Lower lobe of right lung (tissue), 2 donors: ENCODE measurements at regions not wholly inside any gene's neighbourhood (a gene's known extent, or its start where the extent isn't known, plus 50 kb on each side); places are given as distances from the start of the nearest gene placed in this dataset.

Experiments
- ATAC-seq, 2 donors: fragments of 200-7000 bp; cut with Tn5 transposase; one replicate each; pipeline ENCODE4 v1.9.1; 2020 to 2022; ENCODE audit warnings: mild to moderate bottlenecking in 2 of 2, moderate library complexity in 2 of 2
- DNase-seq: peaks from one replicate; pipeline ENCODE4 v3.0.0-alpha.2; 2020
- H3K27ac ChIP-seq: fragments of 200-600 bp; one replicate; pipeline ENCODE4 v1.8.0; 2022
- H3K27me3 ChIP-seq: fragments of 200-600 bp; one replicate; pipeline ENCODE4 v1.8.0; 2022; ENCODE audit warnings: low read depth
- H3K36me3 ChIP-seq: fragments of 200-600 bp; one replicate; pipeline ENCODE4 v1.8.0; 2022; ENCODE audit warnings: mild to moderate bottlenecking
- H3K4me1 ChIP-seq: fragments of 200-600 bp; one replicate; pipeline ENCODE4 v1.8.0; 2022
- H3K4me3 ChIP-seq: fragments of 200-600 bp; one replicate; pipeline ENCODE4 v1.8.0; 2022; ENCODE audit warnings: mild to moderate bottlenecking
- H3K9me3 ChIP-seq: fragments of 200-600 bp; one replicate; pipeline ENCODE4 v1.8.0; 2022
- CTCF ChIP-seq: fragments of 200-600 bp; IDR thresholded peaks from one replicate; pipeline ENCODE4 v1.8.0; 2022; ENCODE audit warnings: antibody characterized with exemption, mild to moderate bottlenecking
- intact Hi-C: fragments of 100-400 bp; cut with DNase I; formaldehyde crosslinking; loops from one replicate; pipeline ENCODE4 v1.11.0; 2022
- donor health status: DM: no; HTN: yes; CAD: no; lungs with severe emphysema.

- Histone ChIP-seq H3K4me3 (no peak overlapping the region), H3K27ac (no peak overlapping the region), H3K4me1 (no peaks in the 10 kb centered on the region), H3K9me3 (no peaks in the 10 kb centered on the region), H3K27me3 (no peaks in the 10 kb centered on the region), H3K36me3 (no peaks in the 10 kb centered on the region)
- ATAC-seq (no peak), DNase-seq (no peak)
- intact Hi-C loops: no loop called here
- no peak for TF ChIP-seq CTCF
These were observed 213.3 kb downstream of the FAM76B start for GRCh38 chr11:95576146-95576845.

- no peaks in the 10 kb centered on the region for H3K27me3 ChIP-seq
- H3K4me1 ChIP-seq: no peaks in the 10 kb centered on the region
- H3K36me3 ChIP-seq: no peaks in the 10 kb centered on the region
- no peak for TF ChIP-seq CTCF
- ATAC-seq (no peak), DNase-seq (no peak)
- no peak overlapping the region for H3K4me3 ChIP-seq
- H3K27ac ChIP-seq: no peak overlapping the region
- H3K9me3 ChIP-seq: no peaks in the 10 kb centered on the region
- intact Hi-C loops: no loop called here
These were observed 214.1 kb downstream of the FAM76B start for GRCh38 chr11:95575517-95575916.

DNA sequence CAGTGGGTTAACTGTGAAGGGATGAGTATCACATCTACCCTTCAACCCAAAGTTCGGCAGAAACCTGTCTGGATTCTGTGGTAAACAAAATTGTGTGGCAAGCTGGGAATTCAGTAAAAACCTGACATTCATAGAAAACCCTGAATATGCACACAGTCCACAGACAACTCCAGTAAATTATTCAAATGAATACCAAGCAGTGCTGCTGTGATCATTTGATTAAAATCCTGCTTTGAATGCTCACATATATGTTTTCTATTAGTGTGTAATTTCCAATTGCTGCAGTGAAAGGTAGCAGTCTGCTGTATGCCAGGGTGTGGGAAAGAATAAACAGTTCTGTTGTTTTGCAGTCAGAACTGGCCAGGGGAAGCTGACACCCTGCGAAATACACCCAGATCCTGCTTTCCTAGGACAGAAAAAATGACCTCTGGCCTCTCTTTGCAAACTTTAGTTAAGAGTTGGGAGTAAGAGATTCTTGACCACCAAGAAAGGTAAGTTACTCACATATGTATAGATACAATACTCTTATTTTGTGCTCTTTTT is 217.8 kb downstream of the FAM76B start:
- TF ChIP-seq CTCF: no peak
- no peak for DNase-seq
- Histone ChIP-seq H3K36me3 (no peaks in the 10 kb centered on the region), H3K9me3 (peaks cover 6% of the 10 kb centered on the region), H3K27me3 (no peaks in the 10 kb centered on the region), H3K4me3 (no peak overlapping the region), H3K27ac (no peak overlapping the region), H3K4me1 (no peaks in the 10 kb centered on the region)
- intact Hi-C loops: no loop called here
- no peak for ATAC-seq

GRCh38 chr11:95570845-95571244 is 218.7 kb downstream of the FAM76B start:
- intact Hi-C loops: no loop called here
- Histone ChIP-seq H3K4me1 (peaks cover 4% of the 10 kb centered on the region), H3K9me3 (peaks cover 6% of the 10 kb centered on the region), H3K4me3 (no peak overlapping the region), H3K27me3 (no peaks in the 10 kb centered on the region), H3K36me3 (no peaks in the 10 kb centered on the region), H3K27ac (no peak overlapping the region)
- no peak for TF ChIP-seq CTCF
- ATAC-seq (no peak), DNase-seq (no peak)

- no peak for TF ChIP-seq CTCF
- Histone ChIP-seq H3K27me3 (no peaks in the 10 kb centered on the region), H3K4me1 (peaks cover 8% of the 10 kb centered on the region), H3K4me3 (no peak overlapping the region), H3K9me3 (peaks cover 6% of the 10 kb centered on the region), H3K27ac (no peak overlapping the region), H3K36me3 (no peaks in the 10 kb centered on the region)
- DNase-seq (no peak), ATAC-seq (no peak)
- intact Hi-C loops: no loop called here
These were observed 220.4 kb downstream of the FAM76B start for GRCh38 chr11:95569207-95569606.
